Hematopoietic multipotent progenitor cell treated with erythropoietin and hydrocortisone succinate and interleukin-3 and kit ligand, for 6 days (in vitro differentiated cells): ENCODE measurements at regions not wholly inside any gene's neighbourhood (a gene's known extent, or its start where the extent isn't known, plus 50 kb on each side); places are given as distances from the start of the nearest gene placed in this dataset.

Experiments
- DNase-seq: peaks from one replicate; pipeline ENCODE4 v3.0.0-alpha.2; 2015

- DNase-seq, result no peak
Measured at GRCh38 chr18:1884623-1885022, 686.7 kb downstream of the METTL4 start.

- no peak for DNase-seq
Measured at GRCh38 chr18:1891641-1892040, 679.7 kb downstream of the METTL4 start.

- DNase-seq, result no peak
Measured at GRCh38 chr18:1892191-1892590, 679.1 kb downstream of the METTL4 start.

- DNase-seq, result no peak
Measured at GRCh38 chr18:1895456-1896185, 675.7 kb downstream of the METTL4 start.

- DNase-seq, result no peak
Measured at GRCh38 chr18:1906421-1906820, 664.9 kb downstream of the METTL4 start.

GRCh38 chr18:1907470-1908206 lies 663.7 kb downstream of the METTL4 start:
- no peak for DNase-seq

- peak; percentile 27 for DNase-seq
Measured at GRCh38 chr18:1914489-1914888, 656.8 kb downstream of the METTL4 start.

- no peak for DNase-seq
Measured at GRCh38 chr18:1916869-1917523, 654.3 kb downstream of the METTL4 start.

GRCh38 chr18:1917569-1917968 lies 653.7 kb downstream of the METTL4 start:
- DNase-seq, result no peak

GRCh38 chr18:1922066-1922465 lies 649.2 kb downstream of the METTL4 start:
- no peak for DNase-seq

- no peak for DNase-seq
Measured at GRCh38 chr18:1928711-1929110, 642.6 kb downstream of the METTL4 start.

GRCh38 chr18:1929720-1930119 lies 641.6 kb downstream of the METTL4 start:
- DNase-seq, result no peak

- DNase-seq, result no peak
Measured at GRCh38 chr18:1930291-1931270, 640.7 kb downstream of the METTL4 start.

GRCh38 chr18:1952486-1952885 lies 618.8 kb downstream of the METTL4 start:
- DNase-seq, result no peak

- no peak for DNase-seq
Measured at GRCh38 chr18:1954583-1955312, 616.6 kb downstream of the METTL4 start.

- no peak for DNase-seq
Measured at GRCh38 chr18:1958798-1959197, 612.5 kb downstream of the METTL4 start.

GRCh38 chr18:1965016-1965415 lies 606.3 kb downstream of the METTL4 start:
- DNase-seq, result no peak

- DNase-seq, result no peak
Measured at GRCh38 chr18:1965541-1965940, 605.8 kb downstream of the METTL4 start.

- DNase-seq, result no peak
Measured at GRCh38 chr18:1968801-1969498, 602.4 kb downstream of the METTL4 start.

GRCh38 chr18:1976484-1976883 lies 594.8 kb downstream of the METTL4 start:
- DNase-seq, result no peak

- no peak for DNase-seq
Measured at GRCh38 chr18:1982056-1982455, 589.2 kb downstream of the METTL4 start.
